H1 (cell line): ENCODE measurements at regions not wholly inside any gene's neighbourhood (a gene's known extent, or its start where the extent isn't known, plus 50 kb on each side); places are given as distances from the start of the nearest gene placed in this dataset.

ENCODE experiments used
- CTCF ChIA-PET: fragments of 300-600 bp; sonication (Branson Sonifier 250); formaldehyde crosslinking; loops from one replicate; lab custom pipeline; 2021; ENCODE audit not compliant: partially characterized antibody; lab: Charles Lee
- POLR2A ChIA-PET: fragments of 300-600 bp; sonication (Branson Sonifier 250); formaldehyde crosslinking; loops from one replicate; lab custom pipeline; 2021; ENCODE audit warnings: inconsistent platforms; ENCODE audit not compliant: partially characterized antibody; lab: Charles Lee
- DNase-seq, 2 experiments: peaks; one replicate each; pipeline versions ENCODE4 v3.0.0 to v3.0.0-alpha.2; 2010 to 2022; ENCODE audit warnings: low spot score in 2 of 2, low read depth in 1 of 2, mixed read lengths in 1 of 2
- FAIRE-seq: peaks from 2 replicates; lab custom pipeline; 2011; peaks lifted over from hg19 to GRCh38; lab: Jason Lieb, UNC
- H2AFZ ChIP-seq: 2 replicates; pipeline ENCODE4 v1.8.1; 2012; ENCODE audit warnings: low read length, inconsistent platforms
- H2AK5ac ChIP-seq: 2 replicates; pipeline ENCODE4 v1.6.1; 2013; ENCODE audit warnings: low read depth, low read length
- H2BK120ac ChIP-seq: replicated peaks from 2 replicates; pipeline ENCODE3; 2013; ENCODE audit warnings: low read depth, low read length, inconsistent platforms
- H2BK12ac ChIP-seq: 2 replicates; pipeline ENCODE4 v1.6.1; 2013; ENCODE audit warnings: low read depth, low read length
- H2BK15ac ChIP-seq: 2 replicates; pipeline ENCODE4 v1.6.1; 2013; ENCODE audit warnings: low read length
- H2BK20ac ChIP-seq: 2 replicates; pipeline ENCODE4 v1.6.1; 2013; ENCODE audit warnings: low read length
- H2BK5ac ChIP-seq: 2 replicates; pipeline ENCODE4 v1.6.1; 2013; ENCODE audit warnings: low read depth, low read length
- H3K14ac ChIP-seq: 2 replicates; pipeline ENCODE4 v1.6.1; 2013; ENCODE audit warnings: inconsistent platforms; ENCODE audit not compliant: insufficient read length
- H3K18ac ChIP-seq: 2 replicates; pipeline ENCODE4 v1.6.1; 2013; ENCODE audit warnings: low read length; ENCODE audit errors: extremely low read depth
- H3K23ac ChIP-seq: 2 replicates; pipeline ENCODE4 v1.6.1; 2013; ENCODE audit warnings: inconsistent platforms; ENCODE audit not compliant: insufficient read length
- H3K23me2 ChIP-seq: 2 replicates; pipeline ENCODE4 v1.6.1; 2013; ENCODE audit warnings: low read depth, low read length
- H3K27ac ChIP-seq: 2 replicates; pipeline ENCODE4 v1.6.1; 2011; ENCODE audit warnings: low read depth, low read length, inconsistent platforms
- H3K27me3 ChIP-seq, 4 experiments: replicated peaks in 1 of 4; 1 replicate in 1 of 4; 2 replicates in 3 of 4; pipeline versions ENCODE4 v1.6.1 to v1.8.1; 2011 to 2013; ENCODE audit warnings: low read length in 3 of 4, mild to moderate bottlenecking in 3 of 4, inconsistent platforms in 2 of 4, mixed read lengths in 2 of 4, moderate library complexity in 1 of 4; ENCODE audit not compliant: control insufficient read depth in 3 of 4, insufficient read depth in 3 of 4; ENCODE audit errors: extremely low read depth in 1 of 4
- H3K36me3 ChIP-seq, 4 experiments: 2 replicates each; pipeline versions ENCODE4 v1.6.1 to v1.8.1; 2011 to 2013; ENCODE audit warnings: mild to moderate bottlenecking in 4 of 4, low read length in 3 of 4, moderate library complexity in 2 of 4, control low read depth in 1 of 4, inconsistent platforms in 1 of 4; ENCODE audit not compliant: insufficient read depth in 4 of 4, control insufficient read depth in 2 of 4
- H3K4ac ChIP-seq: replicated peaks from 2 replicates; pipeline ENCODE3; 2013; ENCODE audit warnings: low read length, low read depth, mixed read lengths, inconsistent platforms; ENCODE audit not compliant: insufficient read length
- H3K4me1 ChIP-seq, 4 experiments: replicated peaks in 1 of 4; 1 replicate in 1 of 4; 2 replicates in 3 of 4; pipeline versions ENCODE4 v1.6.1 to v1.8.1; 2011 to 2013; ENCODE audit warnings: low read length in 3 of 4, inconsistent platforms in 2 of 4, mixed read lengths in 1 of 4; ENCODE audit not compliant: insufficient read depth in 4 of 4, control insufficient read depth in 3 of 4
- H3K4me2 ChIP-seq, 2 experiments: 2 replicates each; pipeline versions ENCODE4 v1.6.1 to v1.8.1; 2011 to 2013; ENCODE audit warnings: low read depth in 2 of 2, low read length in 2 of 2, control low read depth in 1 of 2, inconsistent platforms in 1 of 2, mild to moderate bottlenecking in 1 of 2; ENCODE audit not compliant: insufficient read depth in 1 of 2
- H3K4me3 ChIP-seq, 4 experiments: fragments of 200-600, 300-600 bp in 1 of 4; sonication (generic), shearing (Covaris generic), sonication (Bioruptor Twin) in 1 of 4; 2 replicates each; pipeline versions ENCODE4 v1.5.1 to v1.8.1; 2011 to 2016; ENCODE audit warnings: low read length in 4 of 4, low read depth in 3 of 4, control low read depth in 2 of 4, inconsistent platforms in 2 of 4, mild to moderate bottlenecking in 2 of 4, mixed read lengths in 1 of 4, moderate library complexity in 1 of 4; ENCODE audit not compliant: insufficient read depth in 2 of 4; ENCODE audit errors: extremely low read depth in 1 of 4
- H3K56ac ChIP-seq: replicated peaks from 2 replicates; pipeline ENCODE3; 2013; ENCODE audit warnings: low read depth, mild to moderate bottlenecking, mixed read lengths, low read length, inconsistent platforms; ENCODE audit not compliant: insufficient read length
- H3K79me1 ChIP-seq: 2 replicates; pipeline ENCODE4 v1.6.1; 2013; ENCODE audit warnings: low read depth, low read length, control low read depth
- H3K79me2 ChIP-seq, 2 experiments: 2 replicates each; pipeline versions ENCODE4 v1.6.1 to v1.8.1; 2012 to 2013; ENCODE audit warnings: low read length in 2 of 2, mild to moderate bottlenecking in 2 of 2, inconsistent platforms in 1 of 2; ENCODE audit not compliant: insufficient read depth in 2 of 2, control insufficient read depth in 1 of 2
- H3K9ac ChIP-seq, 4 experiments: replicated peaks in 1 of 4; 1 replicate in 1 of 4; 2 replicates in 3 of 4; pipeline versions ENCODE4 v1.6.1 to v1.8.1; 2011 to 2013; ENCODE audit warnings: low read depth in 3 of 4, low read length in 3 of 4, control low read depth in 2 of 4, mild to moderate bottlenecking in 2 of 4, moderate library complexity in 2 of 4, inconsistent platforms in 1 of 4; ENCODE audit errors: extremely low read depth in 1 of 4
- H3K9me3 ChIP-seq, 2 experiments: 2 replicates each; pipeline versions ENCODE4 v1.6.1 to v1.8.1; 2012 to 2013; ENCODE audit warnings: mild to moderate bottlenecking in 2 of 2, moderate library complexity in 2 of 2, control low read depth in 1 of 2, inconsistent platforms in 1 of 2, low read depth in 1 of 2, low read length in 1 of 2, mixed read lengths in 1 of 2; ENCODE audit not compliant: insufficient read depth in 2 of 2
- H4K20me1 ChIP-seq, 2 experiments: replicated peaks in 1 of 2; 2 replicates each; pipeline versions ENCODE3 to v1.8.1; 2011 to 2013; ENCODE audit warnings: inconsistent platforms in 2 of 2, low read length in 2 of 2, mild to moderate bottlenecking in 1 of 2; ENCODE audit not compliant: insufficient read depth in 2 of 2, control insufficient read depth in 1 of 2
- H4K5ac ChIP-seq: 2 replicates; pipeline ENCODE4 v1.6.1; 2013; ENCODE audit warnings: low read length, low read depth, mixed read lengths, inconsistent platforms; ENCODE audit not compliant: insufficient read length
- H4K8ac ChIP-seq: 2 replicates; pipeline ENCODE4 v1.8.0; 2013; ENCODE audit warnings: mild to moderate bottlenecking, moderate library complexity, low read length, inconsistent platforms; ENCODE audit not compliant: insufficient read depth; ENCODE audit errors: extremely low read depth
- H4K91ac ChIP-seq: replicated peaks from 2 replicates; pipeline ENCODE3; 2013; ENCODE audit warnings: low read length, mixed read lengths, inconsistent platforms; ENCODE audit not compliant: insufficient read length
- GABPA ChIP-seq: IDR thresholded peaks from 2 replicates; pipeline ENCODE4 v1.6.1; 2011; ENCODE audit warnings: mild to moderate bottlenecking, low read length, moderate library complexity, borderline replicate concordance; ENCODE audit not compliant: insufficient read depth
- PHF8 ChIP-seq: fragments of 200-600 bp; sonication (generic); conservative IDR thresholded peaks from 2 replicates; pipeline ENCODE4 v1.7.1; 2012; ENCODE audit warnings: low read depth, mild to moderate bottlenecking, inconsistent platforms, low read length, moderate library complexity
- SRF ChIP-seq: IDR thresholded peaks from 2 replicates; pipeline ENCODE4 v1.6.1; 2011; ENCODE audit warnings: mild to moderate bottlenecking, low read depth, low read length, moderate library complexity
- TAF7 ChIP-seq: optimal IDR thresholded peaks from 2 replicates; pipeline ENCODE3; 2011; ENCODE audit warnings: low read depth, mild to moderate bottlenecking, inconsistent platforms, low read length, moderate library complexity, borderline replicate concordance
- USF2 ChIP-seq: IDR thresholded peaks from 2 replicates; pipeline ENCODE4 v1.6.1; 2011; ENCODE audit warnings: low read length, improper control_type of control experiment
- WGBS, 2 experiments: shearing (Covaris generic) in 1 of 2; methylation state at CpG; one replicate each; pipeline versions ENCODE4 v1.1.6 to v1.1.7; 2013 to 2015; ENCODE audit warnings: low lambda C conversion rate in 2 of 2, mixed read lengths in 2 of 2, inconsistent platforms in 1 of 2, low coverage in 1 of 2, missing lambda C conversion rate in 1 of 2; ENCODE audit not compliant: insufficient replicate concordance in 2 of 2, insufficient coverage in 1 of 2, insufficient read length in 1 of 2; ENCODE audit errors: extremely low coverage in 1 of 2, missing lambda C conversion rate in 1 of 2; 5-methylcytosine and 5-hydroxymethylcytosine counted together

- H2BK120ac ChIP-seq, result no peak overlapping the region
- H3K27me3 ChIP-seq, result peaks cover 0 to 1% (median 0%) of the 10 kb centered on the region in 4 experiments; a peak in 1 of 7 replicates
- no peaks in the 10 kb centered on the region for H4K20me1 ChIP-seq
- H3K4ac ChIP-seq, result no peak overlapping the region
- H3K79me2 ChIP-seq, result no peaks in the 10 kb centered on the region
- FAIRE-seq, result no peak
- no peak overlapping the region for H2BK12ac ChIP-seq
- DNase-seq, result no peak
- H4K91ac ChIP-seq, result no peak overlapping the region
- no peak overlapping the region for H2AK5ac ChIP-seq
- H2AFZ ChIP-seq, result no peak overlapping the region
- H2BK5ac ChIP-seq, result no peak overlapping the region
- no peak overlapping the region for H3K56ac ChIP-seq
- no peaks in the 10 kb centered on the region for H3K79me1 ChIP-seq
- no peak overlapping the region for H2BK20ac ChIP-seq
- H3K27ac ChIP-seq, result no peak overlapping the region
- WGBS, 2 experiments, result 93% methylated on average over 3 of the region's 3 CpGs; no CpG with 5 or more reads in 1 of the 2 experiments
- no peak overlapping the region for H3K14ac ChIP-seq
- H2BK15ac ChIP-seq, result no peak overlapping the region
- H3K4me1 ChIP-seq, result no peaks in the 10 kb centered on the region
- no peak overlapping the region for H4K5ac ChIP-seq
- no peaks in the 10 kb centered on the region for H3K9me3 ChIP-seq
- no peaks in the 10 kb centered on the region for H3K36me3 ChIP-seq
- H4K8ac ChIP-seq, result no peak overlapping the region
- TF ChIP-seq TAF7 (no peak), PHF8 (no peak), USF2 (no peak), GABPA (no peak), SRF (no peak)
- no peak overlapping the region for H3K4me3 ChIP-seq
- POLR2A ChIA-PET, result no interaction called here
- no peak overlapping the region for H3K9ac ChIP-seq
- CTCF ChIA-PET, result no interaction called here
- no peak overlapping the region for H3K4me2 ChIP-seq
- no peaks in the 10 kb centered on the region for H3K23me2 ChIP-seq
- H3K23ac ChIP-seq, result no peak overlapping the region
- H3K18ac ChIP-seq, result no peak overlapping the region
Measured at GRCh38 chr14:42070031-42070430, 463.4 kb downstream of the LRFN5 start.
